GM10266 (cell line): ENCODE measurements at regions not wholly inside any gene's neighbourhood (a gene's known extent, or its start where the extent isn't known, plus 50 kb on each side); places are given as distances from the start of the nearest gene placed in this dataset.

ENCODE experiments used
- DNase-seq: peaks from one replicate; pipeline ENCODE4 v3.0.0; 2012; ENCODE audit errors: extremely low spot score
- TF ChIP-seq, protein P1 (sequence below): IDR thresholded peaks from 2 replicates; pipeline ENCODE4 v1.5.1; 2012; ENCODE audit warnings: mild to moderate bottlenecking, low read depth; ENCODE audit not compliant: control insufficient read depth, insufficient read depth; ENCODE audit errors: missing control alignments

DNA sequence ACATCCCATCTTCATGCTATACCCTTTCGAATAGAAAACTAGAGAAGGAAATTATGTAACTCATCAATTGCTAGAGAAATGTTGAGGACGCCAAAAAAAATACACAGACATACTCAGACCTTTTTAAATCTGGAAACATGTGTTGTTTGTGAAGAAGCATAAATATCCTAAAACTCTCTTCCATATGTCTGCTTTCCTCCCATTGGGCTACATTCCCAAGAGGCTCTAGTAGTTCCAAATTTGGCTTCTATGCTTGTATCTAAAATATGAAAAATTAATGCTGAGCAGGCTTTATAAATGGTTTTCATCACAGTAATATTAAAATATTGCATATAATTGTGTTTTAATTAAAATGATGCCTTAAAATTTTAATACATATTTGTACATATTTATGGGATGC, 297.9 kb upstream of the PSMD7 start:
- TF ChIP-seq, protein P1, sequence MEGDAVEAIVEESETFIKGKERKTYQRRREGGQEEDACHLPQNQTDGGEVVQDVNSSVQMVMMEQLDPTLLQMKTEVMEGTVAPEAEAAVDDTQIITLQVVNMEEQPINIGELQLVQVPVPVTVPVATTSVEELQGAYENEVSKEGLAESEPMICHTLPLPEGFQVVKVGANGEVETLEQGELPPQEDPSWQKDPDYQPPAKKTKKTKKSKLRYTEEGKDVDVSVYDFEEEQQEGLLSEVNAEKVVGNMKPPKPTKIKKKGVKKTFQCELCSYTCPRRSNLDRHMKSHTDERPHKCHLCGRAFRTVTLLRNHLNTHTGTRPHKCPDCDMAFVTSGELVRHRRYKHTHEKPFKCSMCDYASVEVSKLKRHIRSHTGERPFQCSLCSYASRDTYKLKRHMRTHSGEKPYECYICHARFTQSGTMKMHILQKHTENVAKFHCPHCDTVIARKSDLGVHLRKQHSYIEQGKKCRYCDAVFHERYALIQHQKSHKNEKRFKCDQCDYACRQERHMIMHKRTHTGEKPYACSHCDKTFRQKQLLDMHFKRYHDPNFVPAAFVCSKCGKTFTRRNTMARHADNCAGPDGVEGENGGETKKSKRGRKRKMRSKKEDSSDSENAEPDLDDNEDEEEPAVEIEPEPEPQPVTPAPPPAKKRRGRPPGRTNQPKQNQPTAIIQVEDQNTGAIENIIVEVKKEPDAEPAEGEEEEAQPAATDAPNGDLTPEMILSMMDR = no peak
- DNase-seq = no peak

DNA sequence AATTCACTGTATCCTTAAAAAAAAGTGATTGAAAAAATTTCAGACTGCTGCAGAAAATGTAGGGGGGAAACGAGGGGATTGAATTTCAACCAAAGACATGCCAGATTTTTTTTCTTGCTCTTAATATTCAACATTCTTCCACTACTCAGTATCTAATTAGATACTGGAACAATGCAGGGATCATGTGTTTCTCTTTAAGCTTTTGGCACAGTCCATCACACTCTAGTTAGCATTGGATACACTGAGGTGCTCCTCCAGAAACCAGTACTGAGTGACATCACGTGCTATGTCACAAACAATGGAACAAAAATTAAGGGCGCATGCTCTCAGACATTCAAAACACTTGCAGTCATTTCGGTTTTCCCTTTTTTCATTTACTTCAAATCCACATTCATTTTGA, 298.6 kb upstream of the PSMD7 start:
- no peak for DNase-seq
- TF ChIP-seq, protein P1 = no peak

DNA sequence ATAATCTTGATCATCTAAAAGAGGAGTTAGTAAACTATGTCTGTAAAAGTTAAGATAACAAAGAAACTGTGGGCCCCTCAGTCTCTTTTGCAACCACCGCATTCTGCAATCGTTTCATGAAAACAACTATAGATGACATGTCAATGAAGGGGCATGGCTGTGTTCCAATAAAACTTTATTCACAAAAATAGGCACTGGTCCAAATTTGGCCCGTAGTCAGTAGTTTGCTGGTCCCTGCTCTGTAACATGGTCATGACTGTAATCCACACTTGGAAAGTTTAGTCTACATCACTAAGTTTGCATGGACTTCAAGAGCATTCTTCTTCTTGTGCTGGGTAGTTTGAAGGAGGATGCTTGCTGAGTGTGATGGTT, 299.3 kb upstream of the PSMD7 start:
- no peak for DNase-seq
- TF ChIP-seq, protein P1 = no peak

DNA sequence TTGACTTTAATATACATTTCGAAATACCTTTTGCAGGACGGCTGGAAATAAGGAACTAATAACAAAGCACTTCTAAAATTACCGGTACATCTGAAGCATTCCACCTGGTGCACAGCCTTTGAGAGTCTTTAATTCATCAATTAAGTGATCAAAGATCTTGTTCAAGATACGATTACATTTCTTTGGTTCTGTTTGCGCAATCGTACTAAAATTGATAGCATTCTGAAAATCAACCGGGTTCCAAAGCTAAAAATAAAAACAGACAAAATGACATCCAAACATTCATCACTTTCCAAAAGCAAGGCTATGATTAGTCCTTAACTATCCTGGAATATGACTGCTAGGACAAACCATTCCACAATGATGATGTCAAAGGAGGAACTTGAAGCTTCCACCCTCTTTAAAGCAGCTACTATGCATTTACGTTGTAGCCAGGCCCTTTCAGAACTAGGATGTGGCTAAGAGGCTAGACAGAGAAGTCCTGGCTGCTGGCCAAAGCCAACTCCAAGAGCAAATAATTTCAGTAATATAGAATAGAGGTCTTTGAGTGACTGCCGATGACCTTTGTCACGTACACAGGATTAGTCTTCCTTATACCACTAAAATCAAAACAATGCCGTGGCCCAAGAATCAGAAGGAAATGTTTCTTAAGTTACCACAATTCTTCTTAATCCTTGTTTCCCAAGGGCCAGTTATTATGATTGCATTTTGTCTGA, 299.8 kb upstream of the PSMD7 start:
- DNase-seq = no peak
- TF ChIP-seq, protein P1 = no peak

DNA sequence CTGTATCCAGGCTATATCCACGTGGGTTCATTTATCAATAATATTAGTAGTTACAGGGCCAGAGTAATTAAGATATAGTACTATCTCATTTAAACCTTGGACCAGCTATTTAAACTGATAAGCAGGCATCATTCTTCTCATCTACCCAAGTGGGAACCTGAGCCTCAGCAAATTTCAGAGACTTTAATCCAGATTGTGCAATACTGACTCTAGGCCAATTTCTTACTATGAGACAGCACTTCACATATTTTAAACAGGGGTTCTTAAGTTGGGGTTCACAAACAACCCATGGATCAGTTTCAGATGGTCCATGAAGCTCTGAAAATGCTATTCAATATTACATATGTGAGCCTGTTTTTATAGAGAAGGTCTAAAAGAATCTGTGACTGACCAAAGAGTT, 302.7 kb upstream of the PSMD7 start:
- DNase-seq = no peak
- TF ChIP-seq, protein P1 = no peak

DNA sequence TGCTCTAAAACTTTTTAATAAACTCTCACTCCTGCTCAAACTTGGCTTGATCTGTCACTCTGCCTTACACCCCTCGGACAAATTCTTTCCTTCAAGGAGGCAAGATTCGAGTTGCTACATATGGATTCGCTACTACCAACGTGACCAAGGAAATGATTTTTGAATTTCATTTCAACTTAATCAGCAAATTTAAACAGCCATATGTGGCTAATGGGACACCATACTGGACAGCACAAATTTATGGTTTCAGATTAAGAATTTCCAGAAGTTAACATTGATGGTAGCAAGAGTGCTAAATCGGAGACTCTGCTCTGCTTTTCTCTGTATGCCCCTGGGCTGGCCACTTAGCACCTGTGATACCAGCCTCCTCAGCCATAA, 318.2 kb upstream of the PSMD7 start:
- no peak for DNase-seq
- TF ChIP-seq, protein P1 = no peak

DNA sequence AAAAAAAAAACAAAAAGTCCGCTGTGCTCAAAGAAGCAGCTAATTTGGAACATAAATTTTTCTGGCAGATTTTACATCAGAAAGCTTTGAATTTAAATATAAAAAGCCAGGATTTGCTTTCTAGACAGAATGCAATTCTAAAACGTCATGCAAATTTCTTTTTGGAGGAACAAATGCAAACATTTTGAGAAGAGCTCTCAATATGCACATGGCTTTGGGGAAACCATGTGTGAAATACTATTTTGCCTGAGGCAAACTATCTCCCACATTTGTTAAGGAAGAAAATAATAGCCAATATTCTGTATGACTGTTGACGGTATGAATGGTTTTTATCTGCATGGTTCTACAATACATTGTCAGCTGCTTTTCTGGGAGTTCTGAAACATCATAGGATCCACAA, 320.0 kb upstream of the PSMD7 start:
- TF ChIP-seq, protein P1 = no peak
- DNase-seq = no peak
